GM23248 (cell line): ENCODE measurements at regions not wholly inside any gene's neighbourhood (a gene's known extent, or its start where the extent isn't known, plus 50 kb on each side); places are given as distances from the start of the nearest gene placed in this dataset.

ENCODE experiments used
- DNase-seq: peaks from one replicate; pipeline ENCODE4 v3.0.0-alpha.2; 2015
- H2AFZ ChIP-seq: fragments of 200-600 bp; sonication (generic); 2 replicates; pipeline ENCODE4 v1.6.1; 2016; ENCODE audit warnings: antibody characterized with exemption
- H3F3A ChIP-seq: fragments of 200-600 bp; sonication (generic); 2 replicates; pipeline ENCODE4 v1.6.1; 2016; ENCODE audit warnings: mild to moderate bottlenecking, antibody characterized with exemption, mixed run types; ENCODE audit not compliant: insufficient read depth
- H3K27ac ChIP-seq: fragments of 200-600 bp; sonication (generic); 2 replicates; pipeline ENCODE4 v1.5.1; 2016; ENCODE audit warnings: mild to moderate bottlenecking
- H3K27me3 ChIP-seq: fragments of 200-600 bp; sonication (generic); replicated peaks from 2 replicates; pipeline ENCODE4 v1.6.1; 2016; ENCODE audit warnings: mild to moderate bottlenecking; ENCODE audit not compliant: insufficient read depth
- H3K36me3 ChIP-seq: fragments of 200-600 bp; sonication (generic); 2 replicates; pipeline ENCODE4 v1.6.1; 2016; ENCODE audit warnings: low read depth, mild to moderate bottlenecking
- H3K4me1 ChIP-seq: fragments of 200-600 bp; sonication (generic); 2 replicates; pipeline ENCODE4 v1.6.1; 2016; ENCODE audit warnings: mild to moderate bottlenecking; ENCODE audit not compliant: insufficient read depth
- H3K4me2 ChIP-seq: fragments of 200-600 bp; sonication (generic); one replicate; pipeline ENCODE4 v1.6.1; 2016; ENCODE audit warnings: mild to moderate bottlenecking; ENCODE audit not compliant: unreplicated experiment
- H3K4me3 ChIP-seq: fragments of 200-600 bp; sonication (generic); 2 replicates; pipeline ENCODE4 v1.5.1; 2016; ENCODE audit warnings: mild to moderate bottlenecking
- H3K79me2 ChIP-seq: fragments of 200-600 bp; sonication (generic); 2 replicates; pipeline ENCODE4 v1.6.1; 2016; ENCODE audit warnings: mild to moderate bottlenecking; ENCODE audit not compliant: insufficient read depth
- H3K9ac ChIP-seq: fragments of 200-600 bp; sonication (generic); 2 replicates; pipeline ENCODE4 v1.6.1; 2016; ENCODE audit warnings: mild to moderate bottlenecking
- H3K9me2 ChIP-seq: fragments of 200-600 bp; sonication (generic); 2 replicates; pipeline ENCODE4 v1.6.1; 2016; ENCODE audit warnings: mixed run types, mild to moderate bottlenecking, moderate library complexity; ENCODE audit not compliant: insufficient read depth
- H3K9me3 ChIP-seq: fragments of 200-600 bp; sonication (generic); one replicate; pipeline ENCODE4 v1.6.1; 2017; ENCODE audit warnings: low read depth
- H4K20me1 ChIP-seq: fragments of 200-600 bp; sonication (generic); 2 replicates; pipeline ENCODE4 v1.6.0; 2016; ENCODE audit not compliant: insufficient read depth
- EZH2 ChIP-seq: fragments of 200-600 bp; sonication (generic); IDR thresholded peaks from 2 replicates; pipeline ENCODE4 v1.6.1; 2018; ENCODE audit warnings: antibody characterized with exemption, mild to moderate bottlenecking; ENCODE audit not compliant: insufficient read depth, poor library complexity, severe bottlenecking
- EZH2phosphoT487 ChIP-seq: fragments of 200-600 bp; sonication (generic); IDR thresholded peaks from 2 replicates; pipeline ENCODE4 v1.6.1; 2018; ENCODE audit warnings: antibody characterized with exemption, moderate library complexity, mild to moderate bottlenecking, low read depth; ENCODE audit not compliant: insufficient read depth
- WGBS, 2 experiments: methylation state at CpG; one replicate each; pipeline ENCODE4 v1.1.6; 2015 to 2017; ENCODE audit warnings: low lambda C conversion rate in 2 of 2, low coverage in 1 of 2; ENCODE audit errors: missing lambda C conversion rate in 2 of 2; 5-methylcytosine and 5-hydroxymethylcytosine counted together
- in situ Hi-C: fragments of 300-500 bp; cut with MboI; formaldehyde crosslinking; loops from 2 replicates; pipeline ENCODE4 v1.15.0; 2020

DNA sequence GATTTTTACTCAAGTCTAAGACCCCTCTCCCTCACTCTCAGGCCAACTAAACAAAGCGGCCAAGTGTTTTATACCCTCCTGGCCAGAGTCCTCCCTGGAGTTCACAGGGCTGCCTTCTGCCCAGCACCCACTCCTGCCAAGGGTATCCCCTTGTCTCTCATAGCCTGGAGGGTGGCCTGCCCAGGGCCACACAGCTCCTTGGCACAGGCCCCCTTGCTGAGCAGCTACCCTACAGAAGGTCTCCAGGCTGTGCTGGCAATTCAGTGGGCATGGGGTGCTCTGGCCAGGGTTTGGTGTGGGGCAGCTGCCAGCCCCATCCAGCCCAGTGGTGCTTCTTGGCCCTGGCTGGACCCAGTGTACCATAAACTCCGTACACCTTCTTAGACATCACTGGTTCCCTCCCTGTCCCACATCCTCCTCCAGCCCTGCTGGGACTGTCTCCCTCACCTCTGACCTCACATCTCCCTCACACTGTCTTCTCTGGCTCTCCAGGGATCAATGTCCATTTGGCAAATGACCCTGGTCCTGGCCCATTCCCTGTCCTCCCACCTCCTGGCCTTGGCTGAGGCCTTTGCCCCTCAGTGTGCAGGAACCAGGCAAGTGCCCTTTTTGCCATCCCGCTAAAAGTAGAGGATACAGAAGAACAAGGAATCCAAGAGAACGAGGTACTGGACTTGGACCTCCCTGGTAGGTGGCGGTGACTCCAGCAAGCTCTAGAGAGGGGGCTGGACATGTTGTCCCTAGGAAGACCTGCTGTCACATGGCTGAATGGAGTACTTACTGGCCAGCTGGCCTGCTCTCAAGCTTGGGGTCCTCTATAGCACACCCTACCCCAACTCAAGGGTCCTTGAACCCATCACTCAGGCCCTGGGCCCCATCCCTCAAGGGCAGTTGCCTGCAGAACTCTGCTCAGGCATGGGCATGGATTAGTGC, 50.0 kb upstream of the TRPM1 start:
- Histone ChIP-seq H4K20me1 (no peaks in the 10 kb centered on the region), H3K4me1 (no peaks in the 10 kb centered on the region), H3K4me3 (no peak overlapping the region), H3K27me3 (peaks cover 37% of the 10 kb centered on the region), H3K36me3 (no peaks in the 10 kb centered on the region), H3K9me2 (no peaks in the 10 kb centered on the region), H3K27ac (no peak overlapping the region), H2AFZ (no peak overlapping the region), H3K4me2 (no peak overlapping the region), H3K9me3 (no peaks in the 10 kb centered on the region), H3K9ac (no peak overlapping the region), H3K79me2 (no peaks in the 10 kb centered on the region), H3F3A (no peaks in the 10 kb centered on the region)
- no peak for DNase-seq
- TF ChIP-seq EZH2phosphoT487, result no peak
- TF ChIP-seq EZH2, result no peak
- in situ Hi-C loops, result no loop called here
- WGBS, 2 experiments, result 62 to 76% methylated on average over 5 of the region's 5 CpGs

DNA sequence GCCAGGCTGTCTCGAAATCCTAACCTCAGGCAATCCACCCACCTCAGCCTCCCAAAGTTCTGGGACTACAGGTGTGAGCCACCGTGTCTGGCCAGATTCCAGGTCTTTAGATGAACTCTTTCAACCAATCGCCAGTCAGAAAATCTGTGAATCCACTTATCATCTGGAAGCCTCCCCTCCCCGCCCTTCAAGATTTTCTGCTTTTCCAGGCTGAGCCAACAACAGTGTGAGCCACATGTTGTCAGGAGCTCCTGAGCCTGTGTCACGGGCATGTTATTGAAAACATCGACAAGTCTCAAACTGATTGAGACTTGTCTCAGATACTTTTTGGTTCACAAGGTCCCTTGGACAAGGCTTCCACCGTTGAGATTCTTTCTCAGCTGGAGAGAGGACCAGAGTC, 52.0 kb upstream of the TRPM1 start:
- no peaks in the 10 kb centered on the region for H3K9me2 ChIP-seq
- H3K4me3 ChIP-seq, result no peak overlapping the region
- H3K36me3 ChIP-seq, result no peaks in the 10 kb centered on the region
- in situ Hi-C loops, result no loop called here
- H4K20me1 ChIP-seq, result no peaks in the 10 kb centered on the region
- peaks cover 41% of the 10 kb centered on the region for H3K27me3 ChIP-seq
- TF ChIP-seq EZH2phosphoT487 (no peak), EZH2 (no peak)
- H3K4me2 ChIP-seq, result no peak overlapping the region
- no peak overlapping the region for H2AFZ ChIP-seq
- no peaks in the 10 kb centered on the region for H3K4me1 ChIP-seq
- H3K9ac ChIP-seq, result no peak overlapping the region
- H3F3A ChIP-seq, result no peaks in the 10 kb centered on the region
- no peak overlapping the region for H3K27ac ChIP-seq
- H3K79me2 ChIP-seq, result no peaks in the 10 kb centered on the region
- H3K9me3 ChIP-seq, result no peaks in the 10 kb centered on the region
- DNase-seq, result no peak
- 13 to 19% methylated on average over 7 of the region's 7 CpGs for WGBS, 2 experiments

DNA sequence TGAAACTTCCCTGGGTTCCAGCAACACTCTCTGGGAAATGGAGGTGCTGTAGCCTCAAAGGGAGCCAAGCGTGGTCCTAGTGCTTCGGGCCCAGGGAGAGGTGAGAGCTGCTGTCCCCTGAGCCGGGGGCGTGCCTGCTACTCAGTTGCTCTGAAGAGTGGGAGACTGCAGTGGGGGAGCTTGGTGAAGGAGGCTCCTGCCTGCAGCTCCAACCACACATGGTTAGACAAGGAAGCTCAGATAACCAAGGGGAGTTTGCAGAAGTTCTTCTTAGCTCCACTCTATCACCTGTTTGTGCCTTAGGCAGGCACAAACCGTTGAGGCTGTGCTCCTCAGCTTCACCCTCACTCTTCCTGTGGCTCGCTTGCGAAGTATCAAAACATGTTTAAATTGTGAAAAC, 53.6 kb upstream of the TRPM1 start:
- no peak for TF ChIP-seq EZH2
- TF ChIP-seq EZH2phosphoT487, result no peak
- H3K9me3 ChIP-seq, result no peaks in the 10 kb centered on the region
- H3K27me3 ChIP-seq, result peaks cover 41% of the 10 kb centered on the region
- no peaks in the 10 kb centered on the region for H3F3A ChIP-seq
- DNase-seq, result no peak
- no peak overlapping the region for H3K4me2 ChIP-seq
- no peaks in the 10 kb centered on the region for H3K4me1 ChIP-seq
- H3K27ac ChIP-seq, result no peak overlapping the region
- no peak overlapping the region for H3K4me3 ChIP-seq
- no peak overlapping the region for H2AFZ ChIP-seq
- H3K36me3 ChIP-seq, result no peaks in the 10 kb centered on the region
- H3K9me2 ChIP-seq, result no peaks in the 10 kb centered on the region
- 57 to 58% methylated on average over 7 of the region's 7 CpGs for WGBS, 2 experiments
- H3K9ac ChIP-seq, result no peak overlapping the region
- in situ Hi-C loops, result no loop called here
- no peaks in the 10 kb centered on the region for H4K20me1 ChIP-seq
- H3K79me2 ChIP-seq, result no peaks in the 10 kb centered on the region

DNA sequence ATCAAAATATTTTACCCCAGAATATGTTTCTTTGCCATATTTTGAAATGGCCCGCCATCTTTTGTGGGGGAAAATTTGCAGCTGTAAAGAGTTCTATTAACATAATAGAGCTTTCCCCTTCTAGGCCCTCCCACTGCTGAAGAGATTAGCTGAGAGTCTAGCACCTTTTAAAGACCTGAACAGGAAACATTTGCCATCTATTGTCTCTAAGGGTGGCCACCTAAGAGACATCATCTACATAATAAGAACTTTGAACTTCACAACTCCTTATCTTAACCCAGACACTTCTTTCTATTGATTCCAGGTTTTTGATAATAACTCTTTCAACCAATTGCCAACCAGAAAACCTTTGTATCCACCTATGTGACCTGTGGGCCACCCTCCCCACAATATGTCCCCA, 54.7 kb upstream of the TRPM1 start:
- Histone ChIP-seq H3K9me3 (no peaks in the 10 kb centered on the region), H3K27me3 (peaks cover 41% of the 10 kb centered on the region), H3K27ac (no peak overlapping the region), H3K4me1 (no peaks in the 10 kb centered on the region), H3F3A (no peaks in the 10 kb centered on the region), H3K36me3 (no peaks in the 10 kb centered on the region), H3K9me2 (no peaks in the 10 kb centered on the region), H4K20me1 (no peaks in the 10 kb centered on the region), H3K9ac (no peak overlapping the region), H3K4me2 (no peak overlapping the region), H3K4me3 (no peak overlapping the region), H2AFZ (no peak overlapping the region), H3K79me2 (no peaks in the 10 kb centered on the region)
- DNase-seq, result no peak
- WGBS, 2 experiments, result 58 to 71% methylated on average over 1 of the region's 1 CpG
- TF ChIP-seq EZH2 (no peak), EZH2phosphoT487 (no peak)
- in situ Hi-C loops, result no loop called here
